GM21360 (cell line): ENCODE measurements at regions not wholly inside any gene's neighbourhood (a gene's known extent, or its start where the extent isn't known, plus 50 kb on each side); places are given as distances from the start of the nearest gene placed in this dataset.
A peak's percentile ranks its signal among the peaks of the same experiment; 100 is the strongest.

Experiments used
- ATAC-seq: cut with Tn5 transposase; IDR thresholded peaks from one replicate; pipeline ENCODE4 v1.9.1; 2021; ENCODE audit warnings: mild to moderate bottlenecking, moderate library complexity; ENCODE audit not compliant: unreplicated experiment

DNA sequence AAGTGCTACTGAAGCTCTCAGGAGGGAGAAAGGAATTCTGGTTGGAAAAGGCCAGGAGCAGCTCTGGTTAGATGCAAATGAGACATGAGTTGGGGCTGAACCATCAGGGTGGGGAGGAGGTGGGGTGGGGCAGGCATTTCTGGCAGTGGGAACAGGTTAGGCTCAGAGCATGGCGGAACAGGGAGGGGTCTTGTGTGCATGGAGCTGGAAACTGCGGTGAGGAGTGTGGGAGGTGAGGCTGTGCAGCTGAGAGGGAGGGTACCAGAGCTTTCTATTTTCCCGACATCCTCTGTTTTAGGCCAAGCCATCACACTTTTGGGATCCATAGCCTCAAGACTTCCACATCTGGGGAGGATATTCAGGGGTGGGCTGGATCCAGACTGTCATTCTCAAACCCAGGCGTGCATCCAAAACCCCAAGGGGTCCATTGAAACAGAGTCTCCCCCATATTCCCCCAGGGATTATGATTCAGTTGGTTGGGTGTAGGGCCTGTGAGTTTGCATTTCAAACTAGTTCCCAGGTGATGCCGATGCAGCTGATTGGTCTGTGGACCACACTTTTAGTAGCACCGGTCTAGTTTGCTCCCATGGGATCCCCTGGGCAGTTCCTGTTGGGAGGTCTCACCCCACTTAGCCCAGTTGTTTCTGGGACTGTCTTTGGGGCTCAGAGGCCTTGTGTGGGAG, 100.9 kb upstream of the TLE3 start:
- ATAC-seq: no peak

- ATAC-seq: no peak
Measured at GRCh38 chr15:70197945-70198361, 100.2 kb upstream of the TLE3 start.

- ATAC-seq: no peak
Measured at GRCh38 chr15:70197318-70197944, 99.7 kb upstream of the TLE3 start.

DNA sequence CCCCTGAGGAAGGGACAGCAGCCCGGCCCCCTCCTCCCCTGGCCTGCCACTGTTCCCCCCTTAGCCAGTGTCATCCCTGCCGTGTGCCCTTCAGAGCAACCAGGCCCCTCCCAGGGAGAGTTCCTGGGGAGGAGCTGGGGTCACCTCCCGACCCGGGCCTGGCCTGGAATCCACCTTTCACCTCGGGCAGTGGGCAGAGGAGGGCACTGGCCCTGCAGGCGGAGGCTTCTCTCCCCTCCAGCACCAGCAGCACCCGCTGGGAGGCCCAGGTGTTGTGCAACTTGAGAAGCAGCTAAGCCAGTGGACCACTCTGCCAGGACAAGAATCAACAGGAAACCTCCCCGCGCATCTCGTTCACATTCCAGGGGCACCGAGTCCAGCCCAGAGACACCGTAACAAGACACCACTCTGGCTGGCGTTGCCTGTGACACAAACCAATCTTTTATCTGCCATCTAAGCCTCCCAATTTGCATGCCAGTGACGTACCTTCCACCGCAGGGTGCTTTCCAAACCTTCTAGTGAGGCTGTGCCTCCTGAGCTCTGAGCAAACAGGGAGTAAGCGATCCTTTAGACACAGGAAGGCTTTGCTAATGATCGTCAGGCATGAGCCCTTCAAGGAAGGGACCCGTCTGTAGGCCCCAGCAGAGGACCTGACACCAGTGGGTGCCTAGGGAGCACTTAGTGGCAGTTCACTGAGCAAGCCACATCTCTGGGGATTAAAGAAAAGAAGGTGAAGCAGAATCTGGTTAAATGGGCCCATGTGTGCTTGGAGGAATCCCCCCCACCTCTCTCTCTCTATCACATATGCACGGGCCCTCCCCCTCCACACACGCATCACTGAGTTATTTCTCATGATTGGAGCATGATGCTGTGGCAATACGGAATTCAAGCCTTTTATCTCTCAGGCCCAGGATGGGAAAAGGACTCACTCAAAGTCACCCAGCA, 98.9 kb upstream of the TLE3 start:
- ATAC-seq: peak; percentile 75

- no peak for ATAC-seq
Measured at GRCh38 chr15:70195587-70196305, 98.0 kb upstream of the TLE3 start.

- ATAC-seq: no peak
Measured at GRCh38 chr15:70195171-70195570, 97.5 kb upstream of the TLE3 start.

DNA sequence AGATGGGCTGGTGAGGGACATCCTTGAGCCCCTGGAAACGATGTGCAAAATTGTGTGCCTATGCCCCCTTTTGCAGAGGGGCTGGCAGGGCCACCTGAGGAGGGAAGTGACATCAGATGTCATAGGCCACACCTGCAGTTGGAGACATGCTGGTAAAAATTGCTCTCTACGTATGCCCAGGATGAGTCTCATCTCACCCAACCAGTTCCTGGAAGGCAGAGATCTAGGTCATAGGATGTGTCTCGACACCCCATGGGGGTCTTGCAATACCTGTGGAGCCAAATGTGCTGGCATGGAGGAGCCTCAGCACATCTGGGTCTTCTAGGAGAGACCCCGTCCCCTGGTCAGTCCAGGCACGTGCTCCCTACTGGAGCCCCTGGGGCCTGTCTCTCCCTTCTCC, 96.5 kb upstream of the TLE3 start:
- no peak for ATAC-seq

DNA sequence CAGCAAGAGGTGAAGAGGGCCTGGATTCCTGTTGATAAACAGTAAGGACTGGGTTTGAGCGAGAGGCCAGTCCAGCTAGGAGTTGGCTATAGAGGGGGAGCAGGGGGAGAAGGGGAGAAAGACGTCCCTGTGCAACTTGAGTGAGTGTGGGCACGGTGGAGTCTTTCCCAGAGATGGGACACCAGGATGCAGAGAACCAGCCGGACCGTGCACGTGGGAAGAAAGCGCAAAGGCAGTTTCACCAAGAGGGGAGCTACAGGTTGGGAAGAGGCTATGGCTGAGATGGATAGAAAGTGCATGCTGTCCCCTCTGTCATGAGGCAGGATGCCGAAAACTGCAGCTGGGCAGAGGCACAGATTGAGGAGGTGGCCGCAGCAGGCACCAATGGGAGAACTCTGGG, 96.0 kb upstream of the TLE3 start:
- ATAC-seq: no peak

DNA sequence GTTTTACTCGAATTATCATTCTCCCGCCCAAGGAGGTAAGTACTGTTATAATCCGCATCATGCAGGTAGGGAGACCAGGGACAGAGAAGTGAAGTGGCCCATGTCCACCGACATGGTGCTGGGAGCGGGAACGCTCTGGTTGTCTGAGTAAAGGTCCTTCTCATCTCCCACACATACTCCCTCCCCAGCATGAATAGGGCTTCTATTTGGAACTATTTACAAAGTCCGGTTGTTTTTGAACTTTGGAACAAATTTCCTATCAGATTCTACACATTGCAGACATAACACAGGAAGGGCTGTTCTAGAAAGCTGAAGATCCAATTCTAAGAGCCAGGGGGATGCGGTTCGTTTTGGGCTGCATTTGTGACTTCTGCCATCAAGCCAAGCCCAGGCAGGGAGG, 94.8 kb upstream of the TLE3 start:
- ATAC-seq: no peak

- no peak for ATAC-seq
Measured at GRCh38 chr15:70192041-70192440, 94.3 kb upstream of the TLE3 start.

GRCh38 chr15:70190965-70191364, 93.2 kb upstream of the TLE3 start:
- ATAC-seq: no peak

DNA sequence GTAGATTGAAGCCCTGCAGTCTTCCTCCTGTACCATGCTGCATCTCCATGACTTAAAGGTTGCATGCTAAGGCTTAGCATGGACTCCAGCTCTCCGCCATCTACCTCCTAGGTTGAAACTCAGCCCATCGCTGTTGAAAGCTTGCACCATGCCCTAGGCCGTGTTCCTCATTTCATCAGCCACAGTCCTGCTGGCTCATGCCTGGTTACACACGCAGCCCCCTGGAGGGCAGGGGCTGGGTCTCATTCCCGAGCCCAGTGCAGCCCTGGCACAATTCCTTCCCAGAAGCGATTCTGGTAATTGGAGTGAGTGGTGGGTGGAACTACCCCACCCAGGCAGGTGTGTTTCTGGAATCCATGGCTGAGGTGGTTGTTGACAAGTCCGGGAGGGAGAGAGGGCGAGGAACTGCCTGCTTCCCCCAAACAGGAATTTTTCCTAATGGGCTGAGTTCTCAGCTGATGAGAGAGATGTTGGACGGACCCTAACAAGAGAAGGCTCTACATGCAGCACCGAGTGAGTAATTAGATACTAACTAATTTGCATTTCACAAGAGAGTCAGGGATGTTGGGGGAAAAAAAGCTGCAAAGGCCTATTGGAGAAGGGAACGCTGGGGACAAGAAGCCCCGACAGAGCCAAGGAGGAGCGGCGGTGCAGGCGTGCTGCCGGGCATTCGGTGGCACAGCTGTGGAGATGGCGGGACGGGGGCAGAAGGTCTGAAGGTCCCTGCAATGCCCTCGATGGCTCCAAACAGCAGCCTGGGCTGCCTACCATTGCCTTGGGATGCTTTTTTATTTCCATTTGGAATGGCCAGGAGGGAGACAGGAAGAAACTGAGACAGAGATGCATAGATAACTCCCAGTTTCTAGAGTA, 92.3 kb upstream of the TLE3 start:
- ATAC-seq: no peak

GRCh38 chr15:70188286-70188685, 90.6 kb upstream of the TLE3 start:
- no peak for ATAC-seq

DNA sequence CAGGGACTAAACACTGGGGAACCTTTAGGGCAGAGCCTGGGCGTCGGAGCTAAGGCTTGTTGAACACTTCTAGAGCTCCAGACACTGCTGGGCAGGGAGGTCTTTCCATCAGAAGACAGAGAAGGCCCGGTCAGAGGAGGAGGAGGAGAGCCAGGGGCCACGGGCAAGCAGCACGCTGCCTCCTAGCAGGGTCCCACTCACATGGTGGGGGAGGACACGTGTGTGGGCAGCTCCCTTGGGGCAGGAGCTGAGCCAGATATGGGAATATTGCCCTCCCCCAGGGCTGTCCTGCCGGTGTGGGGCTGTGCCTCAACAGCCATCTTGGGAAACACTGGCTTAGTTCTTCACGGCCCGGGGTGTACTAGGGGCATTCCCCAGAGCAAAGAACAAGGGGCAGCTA, 89.6 kb upstream of the TLE3 start:
- no peak for ATAC-seq

GRCh38 chr15:70186152-70186551, 88.4 kb upstream of the TLE3 start:
- no peak for ATAC-seq

GRCh38 chr15:70185251-70185711, 87.6 kb upstream of the TLE3 start:
- no peak for ATAC-seq

GRCh38 chr15:70182858-70183695, 85.4 kb upstream of the TLE3 start:
- ATAC-seq: no peak

- ATAC-seq: no peak
Measured at GRCh38 chr15:70181626-70182255, 84.0 kb upstream of the TLE3 start.
